Stomach (tissue), 4 donors: ENCODE measurements at regions not wholly inside any gene's neighbourhood (a gene's known extent, or its start where the extent isn't known, plus 50 kb on each side); places are given as distances from the start of the nearest gene placed in this dataset.

ENCODE experiments used
- POLR2AphosphoS5 ChIP-seq, 3 donors: sonication (generic); formaldehyde crosslinking; IDR thresholded peaks; one replicate each; pipeline ENCODE4 v1.6.1; 2016; ENCODE audit warnings: antibody characterized with exemption in 3 of 3
- TF ChIP-seq, protein P1 (sequence below), 7 experiments: fragments of 450-650 bp in 4 of 7; fragments of 200-600 bp in 3 of 7; sonication (generic) in 3 of 7; IDR thresholded peaks; one replicate each; pipeline ENCODE4 v1.5.1; 2016 to 2019; ENCODE audit warnings: antibody characterized with exemption in 7 of 7, control low read depth in 2 of 7, mild to moderate bottlenecking in 1 of 7

DNA sequence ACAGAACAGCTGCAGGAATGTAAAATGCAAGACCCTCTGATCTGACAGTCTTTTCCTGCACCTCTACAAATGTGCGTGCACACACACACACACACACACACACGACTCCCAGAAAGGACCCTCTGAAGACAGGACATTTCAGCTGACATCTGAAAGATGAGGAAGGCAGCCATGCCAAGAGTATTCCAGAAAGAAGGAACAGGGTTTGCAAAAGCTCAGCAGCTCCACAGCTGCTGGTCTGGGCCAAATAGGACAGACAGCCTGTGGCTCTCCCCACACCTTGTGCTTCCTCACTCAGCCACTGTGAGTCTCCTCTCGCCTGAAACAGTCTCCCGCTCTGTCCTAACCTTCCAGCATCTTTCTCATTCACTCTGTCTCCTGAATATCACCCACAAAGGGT, 189.0 kb downstream of the PALM2AKAP2 start:
- TF ChIP-seq, protein P1, sequence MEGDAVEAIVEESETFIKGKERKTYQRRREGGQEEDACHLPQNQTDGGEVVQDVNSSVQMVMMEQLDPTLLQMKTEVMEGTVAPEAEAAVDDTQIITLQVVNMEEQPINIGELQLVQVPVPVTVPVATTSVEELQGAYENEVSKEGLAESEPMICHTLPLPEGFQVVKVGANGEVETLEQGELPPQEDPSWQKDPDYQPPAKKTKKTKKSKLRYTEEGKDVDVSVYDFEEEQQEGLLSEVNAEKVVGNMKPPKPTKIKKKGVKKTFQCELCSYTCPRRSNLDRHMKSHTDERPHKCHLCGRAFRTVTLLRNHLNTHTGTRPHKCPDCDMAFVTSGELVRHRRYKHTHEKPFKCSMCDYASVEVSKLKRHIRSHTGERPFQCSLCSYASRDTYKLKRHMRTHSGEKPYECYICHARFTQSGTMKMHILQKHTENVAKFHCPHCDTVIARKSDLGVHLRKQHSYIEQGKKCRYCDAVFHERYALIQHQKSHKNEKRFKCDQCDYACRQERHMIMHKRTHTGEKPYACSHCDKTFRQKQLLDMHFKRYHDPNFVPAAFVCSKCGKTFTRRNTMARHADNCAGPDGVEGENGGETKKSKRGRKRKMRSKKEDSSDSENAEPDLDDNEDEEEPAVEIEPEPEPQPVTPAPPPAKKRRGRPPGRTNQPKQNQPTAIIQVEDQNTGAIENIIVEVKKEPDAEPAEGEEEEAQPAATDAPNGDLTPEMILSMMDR (IDR thresholded peaks at IDR 0.05) = no peak
- TF ChIP-seq POLR2AphosphoS5 (IDR thresholded peaks at IDR 0.05) = no peak
